ENCODE measurements at regions not wholly inside any gene's neighbourhood (a gene's known extent, or its start where the extent isn't known, plus 50 kb on each side); places are given as distances from the start of the nearest gene placed in this dataset.

DNA sequence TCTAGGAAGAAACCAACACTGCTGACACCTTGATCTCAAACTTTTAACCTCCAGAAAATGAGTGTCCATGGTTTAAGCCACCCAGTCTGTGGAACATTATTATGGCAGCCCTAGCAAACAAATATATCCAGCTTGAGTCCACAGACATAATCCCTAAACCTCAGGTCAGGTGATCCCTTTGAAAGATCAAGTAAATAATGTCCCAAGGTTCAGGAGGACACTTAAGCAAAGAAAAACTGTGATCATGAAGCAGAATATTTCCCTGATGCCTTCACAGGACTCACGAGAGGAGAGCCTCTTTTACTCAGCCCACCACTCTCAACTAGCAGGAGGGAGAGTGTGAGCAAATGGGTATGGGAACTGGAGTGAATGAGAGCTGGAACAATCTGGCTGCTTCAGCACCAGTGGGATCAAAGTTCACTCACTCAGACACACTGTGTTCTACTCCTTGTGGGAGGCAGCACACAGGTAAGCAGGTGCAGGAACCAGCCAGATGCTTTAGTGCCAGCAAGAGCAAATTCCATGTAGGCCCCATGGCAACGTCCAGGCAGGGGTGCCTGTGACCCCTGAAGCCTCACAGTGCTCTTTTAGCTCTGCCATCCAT lies 608.4 kb downstream of the RAB28 start:
- no peaks in the 10 kb centered on the region for H3K36me3 Mint-ChIP-seq (ENCODE audit: low read depth)
- CTCF ChIA-PET = no interaction called here
- no peak for ATAC-seq (ENCODE audit: poor library complexity)

GRCh38 chr4:12873351-12873750 lies 610.8 kb downstream of the RAB28 start:
- ATAC-seq (ENCODE audit: poor library complexity) = no peak
- Histone ChIP-seq H3K36me3 (ENCODE audit: insufficient read depth, low read length) (no peaks in the 10 kb centered on the region), H3K27me3 (ENCODE audit: control insufficient read depth in 1 of 2, insufficient read depth in 2 of 2, low read length in 2 of 2) (no peaks in the 10 kb centered on the region), H3K9me3 (ENCODE audit: control insufficient read depth in 1 of 2, insufficient read depth in 1 of 2, low read length in 2 of 2) (peaks cover 0 to 5% of the 10 kb centered on the region in 2 experiments), H3K4me3 (ENCODE audit: low read length) (no peak overlapping the region), H3K27ac (ENCODE audit: low read depth in 1 of 2, low read length in 2 of 2) (no peak overlapping the region), H3K4me1 (ENCODE audit: insufficient read depth, low read length) (no peaks in the 10 kb centered on the region)
- no peak for DNase-seq
- Mint-ChIP-seq H3K4me1 (ENCODE audit: low read depth) (no peaks in the 10 kb centered on the region), H3K4me3 (no peak overlapping the region), H3K27me3 (no peaks in the 10 kb centered on the region), H3K27ac (no peak overlapping the region), H3K36me3 (ENCODE audit: low read depth) (no peaks in the 10 kb centered on the region), H3K9me3 (peaks cover 4% of the 10 kb centered on the region)
- ChIA-PET CTCF (no interaction called here), POLR2A (no interaction called here)
- intact Hi-C loops (cut with DNase I, micrococcal nuclease) = no loop called here
- TF ChIP-seq, protein P1, sequence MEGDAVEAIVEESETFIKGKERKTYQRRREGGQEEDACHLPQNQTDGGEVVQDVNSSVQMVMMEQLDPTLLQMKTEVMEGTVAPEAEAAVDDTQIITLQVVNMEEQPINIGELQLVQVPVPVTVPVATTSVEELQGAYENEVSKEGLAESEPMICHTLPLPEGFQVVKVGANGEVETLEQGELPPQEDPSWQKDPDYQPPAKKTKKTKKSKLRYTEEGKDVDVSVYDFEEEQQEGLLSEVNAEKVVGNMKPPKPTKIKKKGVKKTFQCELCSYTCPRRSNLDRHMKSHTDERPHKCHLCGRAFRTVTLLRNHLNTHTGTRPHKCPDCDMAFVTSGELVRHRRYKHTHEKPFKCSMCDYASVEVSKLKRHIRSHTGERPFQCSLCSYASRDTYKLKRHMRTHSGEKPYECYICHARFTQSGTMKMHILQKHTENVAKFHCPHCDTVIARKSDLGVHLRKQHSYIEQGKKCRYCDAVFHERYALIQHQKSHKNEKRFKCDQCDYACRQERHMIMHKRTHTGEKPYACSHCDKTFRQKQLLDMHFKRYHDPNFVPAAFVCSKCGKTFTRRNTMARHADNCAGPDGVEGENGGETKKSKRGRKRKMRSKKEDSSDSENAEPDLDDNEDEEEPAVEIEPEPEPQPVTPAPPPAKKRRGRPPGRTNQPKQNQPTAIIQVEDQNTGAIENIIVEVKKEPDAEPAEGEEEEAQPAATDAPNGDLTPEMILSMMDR (IDR thresholded peaks at IDR 0.05) = no peak

More for the DNA sequence above, 608.4 kb downstream of the RAB28 start:
- no peak overlapping the region for H3K4me3 ChIP-seq (ENCODE audit: low read length)
- Mint-ChIP-seq H3K27me3 (no peaks in the 10 kb centered on the region), H3K4me1 (ENCODE audit: low read depth) (no peaks in the 10 kb centered on the region), H3K4me3 (no peak overlapping the region), H3K27ac (no peak overlapping the region), H3K9me3 (no peaks in the 10 kb centered on the region)
- intact Hi-C loops (cut with DNase I, micrococcal nuclease) = no loop called here
- H3K36me3 ChIP-seq (ENCODE audit: insufficient read depth, low read length) = no peaks in the 10 kb centered on the region
- TF ChIP-seq, protein P1 (IDR thresholded peaks at IDR 0.05) = no peak
- POLR2A ChIA-PET = no interaction called here
- H3K27ac ChIP-seq (ENCODE audit: low read depth in 1 of 2, low read length in 2 of 2) = no peak overlapping the region
- no peak for DNase-seq
- peaks cover 0 to 2% of the 10 kb centered on the region in 2 experiments for H3K9me3 ChIP-seq (ENCODE audit: control insufficient read depth in 1 of 2, insufficient read depth in 1 of 2, low read length in 2 of 2)
- H3K27me3 ChIP-seq (ENCODE audit: control insufficient read depth in 1 of 2, insufficient read depth in 2 of 2, low read length in 2 of 2) = no peaks in the 10 kb centered on the region
- no peaks in the 10 kb centered on the region for H3K4me1 ChIP-seq (ENCODE audit: insufficient read depth, low read length)

- no peaks in the 10 kb centered on the region for H3K27me3 ChIP-seq (ENCODE audit: control insufficient read depth in 1 of 2, insufficient read depth in 2 of 2, low read length in 2 of 2)
- Mint-ChIP-seq H3K4me3 (no peak overlapping the region), H3K27ac (no peak overlapping the region), H3K36me3 (ENCODE audit: low read depth) (no peaks in the 10 kb centered on the region), H3K4me1 (ENCODE audit: low read depth) (no peaks in the 10 kb centered on the region), H3K27me3 (peaks cover 6% of the 10 kb centered on the region), H3K9me3 (no peaks in the 10 kb centered on the region)
- H3K4me1 ChIP-seq (ENCODE audit: insufficient read depth, low read length) = no peaks in the 10 kb centered on the region
- no peak overlapping the region for H3K27ac ChIP-seq (ENCODE audit: low read depth in 1 of 2, low read length in 2 of 2)
- intact Hi-C loops (cut with DNase I, micrococcal nuclease) = no loop called here
- H3K9me3 ChIP-seq (ENCODE audit: control insufficient read depth in 1 of 2, insufficient read depth in 1 of 2, low read length in 2 of 2) = no peaks in the 10 kb centered on the region
- POLR2A ChIA-PET = no interaction called here
- CTCF ChIA-PET = no interaction called here
- no peak overlapping the region for H3K4me3 ChIP-seq (ENCODE audit: low read length)
- H3K36me3 ChIP-seq (ENCODE audit: insufficient read depth, low read length) = no peaks in the 10 kb centered on the region
- DNase-seq (no peak), ATAC-seq (ENCODE audit: poor library complexity) (no peak)
- TF ChIP-seq, protein P1 (IDR thresholded peaks at IDR 0.05) = no peak
Observed at GRCh38 chr4:12861422-12861821, 622.7 kb downstream of the RAB28 start.
